Right forelimb (tissue), 1 donor: ENCODE measurements at regions not wholly inside any gene's neighbourhood (a gene's known extent, or its start where the extent isn't known, plus 50 kb on each side); places are given as distances from the start of the nearest gene placed in this dataset.
A peak's percentile ranks its signal among the peaks of the same experiment; 100 is the strongest.
"Not testable (repeated sequence)": the region's sequence is repeated elsewhere in the genome, so short reads cannot be mapped to it uniquely, and the experiment has no call there.

ENCODE experiments used
- DNase-seq: peaks from one replicate; pipeline ENCODE4 v3.0.0-alpha.2; 2018

DNA sequence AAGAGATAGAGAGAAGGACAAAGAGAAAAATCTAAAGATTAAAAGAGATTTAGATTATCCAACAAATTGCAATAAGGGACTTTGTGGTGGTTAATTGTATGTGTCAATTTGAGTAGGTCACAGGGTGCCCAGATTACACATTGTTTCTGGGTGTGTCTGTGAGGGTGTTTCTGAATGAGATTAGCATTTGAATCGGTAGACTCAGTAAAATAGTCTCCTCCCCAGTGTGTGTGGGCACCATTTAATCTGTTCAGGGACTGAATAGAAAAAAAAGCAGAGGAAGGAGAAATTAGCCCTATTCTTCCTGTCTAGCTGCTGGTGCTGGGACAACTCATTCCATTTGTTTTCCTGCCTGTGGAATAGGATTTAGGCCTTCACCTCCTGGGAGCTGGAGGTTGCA, 339.8 kb upstream of the EPHA4 start:
- DNase-seq: no peak

- DNase-seq: no peak
Measured at GRCh38 chr2:221911321-221911720, 339.2 kb upstream of the EPHA4 start.

- no peak for DNase-seq
Measured at GRCh38 chr2:221908518-221908917, 336.4 kb upstream of the EPHA4 start.

- DNase-seq: no peak
Measured at GRCh38 chr2:221897718-221898117, 325.6 kb upstream of the EPHA4 start.

- peak; percentile 68 for DNase-seq
Measured at GRCh38 chr2:221896505-221897151, 324.5 kb upstream of the EPHA4 start.

DNA sequence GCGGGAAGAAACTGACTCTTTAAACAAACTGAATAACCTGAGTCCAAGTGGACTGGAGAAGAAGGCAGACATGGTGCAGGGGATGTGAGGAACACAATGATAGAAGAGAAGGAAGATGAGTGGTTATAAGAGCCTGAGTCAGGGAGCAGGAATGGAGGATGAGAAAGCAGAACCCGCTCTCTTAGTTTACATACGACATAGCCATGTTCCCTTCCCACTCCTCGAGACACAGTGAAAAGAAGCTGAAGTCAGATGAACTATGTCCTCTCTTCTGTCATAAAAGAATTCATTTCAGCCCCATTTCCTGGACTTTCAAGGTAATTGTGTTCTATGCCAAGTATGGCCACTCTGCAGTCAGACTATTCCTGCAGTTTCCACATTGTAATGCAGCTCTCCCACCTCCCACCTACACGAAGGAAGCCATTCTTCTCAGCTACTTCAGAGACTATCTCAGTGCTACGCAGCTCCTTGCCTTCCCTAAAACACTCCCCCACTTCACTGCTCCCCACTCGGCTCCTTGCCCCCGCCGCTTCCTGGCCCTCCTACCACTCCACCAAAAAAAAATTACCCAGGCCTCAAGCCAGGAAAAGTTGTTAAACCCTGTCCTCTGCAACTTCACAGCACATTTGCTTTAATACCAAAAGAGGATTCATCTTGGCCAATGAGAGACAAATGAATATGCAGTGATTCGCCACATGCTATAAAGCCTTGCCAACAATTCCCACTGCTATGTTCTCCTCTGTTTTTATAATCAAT, 323.4 kb upstream of the EPHA4 start:
- DNase-seq: peak; percentile 54

- DNase-seq: no peak
Measured at GRCh38 chr2:221893501-221893900, 321.4 kb upstream of the EPHA4 start.

- not testable (repeated sequence) for DNase-seq
Measured at GRCh38 chr2:221892006-221892405, 319.9 kb upstream of the EPHA4 start.

- no peak for DNase-seq
Measured at GRCh38 chr2:221883976-221884375, 311.9 kb upstream of the EPHA4 start.

DNA sequence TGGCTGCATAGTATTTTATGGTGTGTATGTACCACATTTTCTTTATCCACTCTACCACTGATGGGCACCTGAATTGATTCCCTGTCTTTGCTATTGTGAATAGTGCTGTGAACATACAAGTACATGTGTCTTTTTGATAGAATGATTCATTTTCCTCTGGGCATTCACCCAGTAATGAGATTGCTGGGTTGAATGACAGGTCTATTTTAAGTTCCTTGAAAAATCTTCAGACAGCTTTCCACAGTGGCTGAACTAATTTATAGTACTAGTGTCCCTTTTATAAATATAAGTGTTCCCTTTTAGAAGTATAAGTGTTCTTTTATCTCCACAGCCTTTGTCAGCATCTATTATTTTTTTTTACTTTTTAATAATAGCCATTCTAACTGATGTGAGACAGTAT, 303.9 kb upstream of the EPHA4 start:
- DNase-seq: no peak

GRCh38 chr2:221874444-221874843, 302.3 kb upstream of the EPHA4 start:
- no peak for DNase-seq

DNA sequence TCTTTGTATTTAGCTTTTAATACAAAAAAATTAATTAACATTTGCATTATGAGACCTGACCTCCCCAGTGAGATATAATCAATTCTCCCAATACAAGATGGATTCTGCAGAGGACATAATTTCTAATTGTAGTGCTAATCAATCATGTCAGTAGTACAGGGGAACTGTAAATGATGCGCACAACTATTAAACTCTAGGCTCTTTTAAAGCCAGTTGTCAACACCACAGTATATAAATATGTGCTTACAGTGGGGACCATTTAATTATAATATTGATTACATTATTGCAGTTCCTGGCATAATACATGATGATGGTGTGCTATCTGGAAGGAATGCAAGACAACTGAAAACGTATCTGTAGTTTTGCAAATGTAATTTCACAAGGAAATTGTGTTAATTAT, 285.6 kb upstream of the EPHA4 start:
- DNase-seq: no peak

DNA sequence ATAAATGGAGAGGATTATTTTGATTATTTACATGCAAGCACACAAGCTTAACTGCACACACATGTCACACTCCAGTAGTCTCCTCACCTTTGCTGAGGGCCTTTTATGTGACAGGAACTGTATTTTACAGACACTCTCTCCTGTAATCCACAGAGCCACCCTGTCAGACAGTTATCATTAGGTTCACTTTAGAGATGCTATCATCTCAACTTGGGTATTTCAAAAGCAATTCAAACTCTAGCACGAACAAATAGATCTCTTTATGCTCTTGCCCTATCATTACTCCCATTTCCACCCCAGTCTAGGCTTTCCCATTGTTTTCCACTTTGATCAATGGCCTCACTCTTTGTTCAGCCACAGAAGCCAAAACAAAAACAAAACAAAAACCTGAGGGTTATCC, 281.2 kb upstream of the EPHA4 start:
- DNase-seq: no peak

GRCh38 chr2:221851531-221852045, 279.5 kb upstream of the EPHA4 start:
- DNase-seq: no peak

DNA sequence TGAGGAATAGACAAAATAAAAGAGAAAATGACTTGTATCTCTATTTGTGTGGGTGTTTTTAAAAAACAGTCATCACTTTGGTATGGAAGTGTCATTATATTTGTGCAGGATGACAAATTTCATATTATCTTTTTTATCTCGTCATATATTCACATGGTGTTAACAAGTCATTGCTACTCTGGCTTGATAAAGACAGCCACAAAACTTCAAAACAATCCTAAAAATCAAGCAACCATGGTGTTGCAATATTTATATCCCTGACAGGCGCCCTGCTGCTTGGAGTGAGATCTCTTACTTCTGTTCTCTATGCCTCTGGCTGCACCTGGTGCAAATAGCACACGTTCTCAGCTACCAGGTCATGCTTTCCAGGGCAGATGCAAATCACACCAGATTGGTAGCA, 278.0 kb upstream of the EPHA4 start:
- no peak for DNase-seq

DNA sequence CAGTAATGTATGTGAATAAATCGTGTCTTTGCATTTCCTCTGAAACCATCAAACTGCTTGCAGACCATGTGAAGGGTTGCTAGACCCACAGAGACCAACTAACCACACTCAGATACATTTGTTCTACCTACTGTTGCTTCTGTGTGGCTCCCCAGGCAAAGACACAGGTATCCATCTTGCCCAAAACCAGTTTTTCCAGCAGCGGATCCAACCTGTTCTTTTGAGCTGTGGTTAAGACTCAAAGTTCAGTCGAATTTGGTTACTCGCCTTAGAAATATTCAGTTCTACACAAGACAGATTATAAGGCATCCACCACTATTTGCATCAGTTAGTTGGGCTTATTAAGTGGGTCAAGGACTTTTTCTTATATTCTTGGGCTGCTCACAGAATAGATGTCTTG, 276.2 kb upstream of the EPHA4 start:
- no peak for DNase-seq

DNA sequence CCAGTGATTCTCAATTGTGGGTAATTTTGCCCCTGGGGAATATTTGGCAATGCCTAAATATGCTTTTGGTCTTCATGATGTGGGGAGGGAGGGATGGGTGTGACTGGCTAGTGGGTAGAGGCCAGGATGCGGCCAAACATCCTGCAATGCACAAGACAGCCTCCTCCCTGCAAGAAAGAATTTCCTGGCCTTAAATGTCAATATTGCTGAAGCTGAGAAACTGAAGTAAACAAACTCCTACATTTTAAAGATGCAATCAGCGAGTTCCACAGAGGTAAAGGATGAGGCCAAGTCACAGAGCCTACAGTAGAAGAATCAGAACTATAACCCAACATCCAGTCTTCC, 272.9 kb upstream of the EPHA4 start:
- DNase-seq: no peak

DNA sequence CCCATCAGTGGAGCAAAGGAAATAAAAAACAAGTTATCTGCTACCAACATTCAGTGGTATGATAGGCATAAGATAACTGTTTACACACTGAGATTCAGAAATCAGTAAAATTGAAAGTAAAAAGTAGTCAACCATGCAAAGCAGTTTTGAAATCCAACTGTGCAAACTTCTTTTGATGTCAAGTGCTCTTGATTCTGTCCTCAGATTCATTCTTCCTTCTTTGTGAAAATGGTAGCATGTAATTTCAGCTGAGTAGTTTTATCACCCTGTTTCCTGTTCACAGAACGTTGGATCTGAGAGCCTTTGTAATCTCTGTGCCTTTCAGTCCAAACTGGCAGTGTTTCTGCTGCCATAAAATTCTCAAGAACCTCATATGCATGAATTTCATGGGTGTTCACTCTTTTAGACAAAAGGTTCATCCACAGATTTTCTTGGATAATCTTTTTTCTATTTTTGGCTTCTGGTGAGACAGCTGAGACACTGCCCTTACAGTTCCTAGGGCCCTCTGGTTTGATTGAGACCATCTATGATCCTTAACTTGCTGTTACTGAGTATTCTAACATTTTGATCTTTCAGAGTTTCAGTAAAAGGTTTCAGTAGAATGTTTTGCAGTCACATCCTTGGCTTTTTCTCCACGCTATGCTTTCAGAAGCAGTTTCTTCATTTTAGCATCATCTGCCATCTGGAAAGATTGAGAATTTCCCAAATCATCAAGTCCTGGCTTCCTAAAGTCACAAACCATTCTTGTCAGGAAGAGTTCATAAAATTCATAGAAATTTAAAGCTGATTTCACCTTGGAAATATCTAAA, 272.3 kb upstream of the EPHA4 start:
- no peak for DNase-seq

DNA sequence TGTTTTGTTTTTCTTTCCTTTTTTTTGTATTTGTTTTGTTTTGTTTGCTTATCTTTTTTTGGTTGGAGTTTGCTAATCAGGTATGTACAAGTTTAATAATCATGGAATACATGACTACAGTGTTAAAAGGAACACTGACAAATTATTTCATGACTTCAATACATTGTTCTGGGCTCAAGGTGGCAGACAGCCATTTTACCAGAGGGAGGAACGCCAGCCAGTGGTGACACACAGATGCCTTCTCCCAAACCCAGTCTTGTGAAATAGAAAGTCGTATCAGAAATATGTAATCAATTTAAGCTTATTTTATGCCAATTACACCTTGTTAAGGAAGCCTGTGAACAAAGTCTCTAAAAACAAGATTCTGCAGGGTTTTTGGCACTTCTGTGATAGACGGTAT, 264.0 kb upstream of the EPHA4 start:
- no peak for DNase-seq

DNA sequence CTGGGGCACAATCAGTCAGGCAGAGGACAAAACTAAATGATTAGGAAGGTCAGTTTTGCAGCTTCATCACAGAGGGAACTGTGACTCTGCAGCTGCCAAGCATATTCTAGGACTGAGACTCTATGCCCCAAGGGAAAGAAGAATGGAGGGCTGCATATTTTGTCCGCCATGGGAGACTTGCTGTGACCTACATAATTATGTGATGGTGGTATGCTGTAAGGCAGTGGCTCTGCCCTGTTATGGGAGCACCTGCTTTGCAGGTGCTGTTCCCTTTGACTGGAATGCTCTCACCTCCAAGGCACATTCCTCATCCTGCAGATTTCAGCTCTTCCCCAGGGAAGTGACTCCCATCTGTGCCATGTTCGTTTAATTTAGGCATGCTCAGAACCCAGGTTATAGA, 261.9 kb upstream of the EPHA4 start:
- no peak for DNase-seq

GRCh38 chr2:221831051-221831450, 258.9 kb upstream of the EPHA4 start:
- no peak for DNase-seq

- DNase-seq: no peak
Measured at GRCh38 chr2:221822416-221822815, 250.3 kb upstream of the EPHA4 start.

DNA sequence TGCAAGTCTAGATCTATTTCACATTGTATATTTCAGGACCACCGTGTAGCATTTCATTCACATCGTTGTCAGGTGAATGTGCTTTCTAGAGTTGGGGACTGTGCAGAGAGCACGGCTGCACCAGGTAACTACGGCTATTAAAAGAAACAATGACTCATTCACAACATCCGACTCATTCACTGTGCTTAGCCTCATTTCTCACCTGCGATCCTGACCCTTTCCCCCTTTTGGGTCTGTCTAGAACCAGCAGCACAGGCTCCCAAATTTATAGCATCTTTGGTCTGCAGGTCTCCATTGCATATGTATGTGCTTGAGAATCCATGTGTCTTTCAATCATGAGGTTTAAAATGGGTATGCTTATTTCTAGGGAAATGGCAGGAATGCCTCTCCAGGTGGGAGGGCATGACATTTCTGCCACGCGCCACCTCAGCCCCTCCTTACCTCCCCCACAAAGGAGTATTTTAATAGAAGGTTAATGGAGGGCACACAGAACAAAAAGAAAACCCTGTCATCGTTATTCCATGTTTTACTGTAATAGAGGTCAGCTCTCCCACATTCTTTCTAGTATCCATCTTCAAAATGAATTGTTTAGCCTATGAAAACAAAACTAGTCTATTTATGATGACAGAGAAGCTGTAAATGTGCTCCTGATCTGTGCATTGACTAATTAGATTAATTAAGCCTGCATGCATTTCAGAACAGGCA, 246.7 kb upstream of the EPHA4 start:
- DNase-seq: no peak
